GM23338 (cell line): ENCODE measurements at regions not wholly inside any gene's neighbourhood (a gene's known extent, or its start where the extent isn't known, plus 50 kb on each side); places are given as distances from the start of the nearest gene placed in this dataset.

ENCODE experiments used
- ATAC-seq: fragments of 200-7000 bp; cut with Tn5 transposase; 3 replicates; pipeline ENCODE4 v1.9.1; 2020
- DNase-seq: peaks from one replicate; pipeline ENCODE4 v3.0.0-alpha.2; 2015; ENCODE audit warnings: low spot score
- H2AFZ ChIP-seq: fragments of 200-600 bp; sonication (generic); 2 replicates; pipeline ENCODE4 v1.8.0; 2016; ENCODE audit warnings: antibody characterized with exemption, mild to moderate bottlenecking, moderate library complexity
- H3F3A ChIP-seq: fragments of 200-600 bp; sonication (generic); replicated peaks from 2 replicates; pipeline ENCODE4 v1.8.0; 2017; ENCODE audit warnings: antibody characterized with exemption, mixed run types, low read depth
- H3K27ac ChIP-seq: fragments of 200-600 bp; sonication (generic); 2 replicates; pipeline ENCODE4 v1.6.1; 2016; ENCODE audit warnings: low read depth
- H3K27me3 ChIP-seq: fragments of 200-600 bp; sonication (generic); 2 replicates; pipeline ENCODE4 v1.8.0; 2016; ENCODE audit warnings: mild to moderate bottlenecking, mixed run types, moderate library complexity; ENCODE audit not compliant: insufficient read depth
- H3K36me3 ChIP-seq: fragments of 200-600 bp; sonication (generic); 2 replicates; pipeline ENCODE4 v1.8.0; 2016; ENCODE audit warnings: mild to moderate bottlenecking; ENCODE audit not compliant: insufficient read depth
- H3K4me1 ChIP-seq: fragments of 200-600 bp; sonication (generic); 2 replicates; pipeline ENCODE4 v1.8.0; 2016; ENCODE audit warnings: mild to moderate bottlenecking, moderate library complexity; ENCODE audit not compliant: insufficient read depth
- H3K4me2 ChIP-seq: fragments of 200-600 bp; sonication (generic); 2 replicates; pipeline ENCODE4 v1.7.1; 2017; ENCODE audit warnings: mixed run types
- H3K4me3 ChIP-seq: fragments of 200-600 bp; sonication (generic); 2 replicates; pipeline ENCODE4 v1.6.1; 2016; ENCODE audit warnings: mixed run types
- H3K79me2 ChIP-seq: fragments of 200-600 bp; sonication (generic); replicated peaks from 2 replicates; pipeline ENCODE4 v1.8.0; 2017; ENCODE audit warnings: mild to moderate bottlenecking; ENCODE audit not compliant: insufficient read depth
- H3K9me2 ChIP-seq: fragments of 200-600 bp; sonication (generic); 2 replicates; pipeline ENCODE4 v1.8.0; 2017; ENCODE audit not compliant: insufficient read depth
- H4K20me1 ChIP-seq: fragments of 200-600 bp; sonication (generic); replicated peaks from 2 replicates; pipeline ENCODE4 v1.8.0; 2017; ENCODE audit warnings: mild to moderate bottlenecking; ENCODE audit not compliant: insufficient read depth
- H3K27ac Mint-ChIP-seq: 2 replicates; pipeline ENCODE4 v1.8.0; 2020; ENCODE audit warnings: inconsistent platforms, mild to moderate bottlenecking, moderate library complexity, mixed read lengths
- H3K27me3 Mint-ChIP-seq: 3 replicates; pipeline ENCODE4 v1.8.0; 2022; ENCODE audit warnings: low read depth, mild to moderate bottlenecking, moderate library complexity, mixed read lengths, inconsistent platforms; ENCODE audit not compliant: insufficient read depth, poor library complexity
- H3K36me3 Mint-ChIP-seq: 3 replicates; pipeline ENCODE4 v1.8.0; 2021; ENCODE audit warnings: low read depth, mild to moderate bottlenecking, inconsistent platforms, moderate library complexity, mixed read lengths
- H3K4me1 Mint-ChIP-seq: 3 replicates; pipeline ENCODE4 v1.8.0; 2020; ENCODE audit warnings: mild to moderate bottlenecking, inconsistent platforms, mixed read lengths
- H3K4me3 Mint-ChIP-seq: 3 replicates; pipeline ENCODE4 v1.8.0; 2021; ENCODE audit warnings: moderate library complexity, mild to moderate bottlenecking, inconsistent platforms, mixed read lengths
- H3K9me3 Mint-ChIP-seq: 3 replicates; pipeline ENCODE4 v1.8.0; 2020; ENCODE audit warnings: moderate library complexity, mild to moderate bottlenecking, inconsistent platforms, mixed read lengths
- CREB1 ChIP-seq: fragments of 250-450 bp; sonication (Bioruptor Pico); IDR thresholded peaks from 2 replicates; pipeline ENCODE4 v1.5.0; 2020; ENCODE audit warnings: low read depth, mild to moderate bottlenecking, moderate library complexity
- EZH2 ChIP-seq: fragments of 200-600 bp; sonication (generic); IDR thresholded peaks from one replicate; pipeline ENCODE4 v1.8.0; 2017; ENCODE audit warnings: antibody characterized with exemption, mild to moderate bottlenecking, low read depth; ENCODE audit not compliant: unreplicated experiment
- EZH2phosphoT487 ChIP-seq: fragments of 200-600 bp; sonication (generic); IDR thresholded peaks from one replicate; pipeline ENCODE4 v1.8.1; 2018; ENCODE audit warnings: antibody characterized with exemption; ENCODE audit not compliant: unreplicated experiment
- JUNB ChIP-seq: IDR thresholded peaks from one replicate; pipeline ENCODE4 v1.6.1; 2016; ENCODE audit warnings: antibody characterized with exemption; ENCODE audit not compliant: unreplicated experiment
- NANOG ChIP-seq: IDR thresholded peaks from 2 replicates; pipeline ENCODE4 v1.6.1; 2016; ENCODE audit warnings: antibody characterized with exemption, borderline replicate concordance
- POLR2AphosphoS5 ChIP-seq: IDR thresholded peaks from 2 replicates; pipeline ENCODE4 v1.6.1; 2016; ENCODE audit warnings: antibody characterized with exemption, low read depth
- STAT1 ChIP-seq: IDR thresholded peaks from one replicate; pipeline ENCODE4 v1.6.1; 2016; ENCODE audit warnings: antibody characterized with exemption; ENCODE audit not compliant: unreplicated experiment
- ZNF114 ChIP-seq: fragments of 250-450 bp; sonication (Bioruptor Pico); IDR thresholded peaks from 2 replicates; pipeline ENCODE4 v1.5.0; 2020; ENCODE audit warnings: mild to moderate bottlenecking, moderate library complexity
- TF ChIP-seq, protein P1 (sequence below): fragments of 250-450 bp; sonication (Bioruptor Pico); IDR thresholded peaks from 2 replicates; pipeline ENCODE4 v1.5.0; 2020; ENCODE audit warnings: mild to moderate bottlenecking, moderate library complexity
- TF ChIP-seq, protein P2 (sequence below): IDR thresholded peaks from one replicate; pipeline ENCODE4 v1.6.1; 2018; ENCODE audit warnings: antibody characterized with exemption; ENCODE audit not compliant: unreplicated experiment
- TF ChIP-seq, protein P3 (sequence below), 2 experiments: fragments of 200-600 bp in 1 of 2; sonication (generic) in 1 of 2; conservative IDR thresholded peaks; 2 replicates each; pipeline versions ENCODE4 v1.5.1 to v1.6.1; 2016 to 2017; ENCODE audit warnings: antibody characterized with exemption in 2 of 2, low read depth in 2 of 2, mild to moderate bottlenecking in 2 of 2, moderate library complexity in 1 of 2
- TF ChIP-seq, protein P4 (sequence below): IDR thresholded peaks from 2 replicates; pipeline ENCODE4 v1.6.1; 2016; ENCODE audit warnings: antibody characterized with exemption

DNA sequence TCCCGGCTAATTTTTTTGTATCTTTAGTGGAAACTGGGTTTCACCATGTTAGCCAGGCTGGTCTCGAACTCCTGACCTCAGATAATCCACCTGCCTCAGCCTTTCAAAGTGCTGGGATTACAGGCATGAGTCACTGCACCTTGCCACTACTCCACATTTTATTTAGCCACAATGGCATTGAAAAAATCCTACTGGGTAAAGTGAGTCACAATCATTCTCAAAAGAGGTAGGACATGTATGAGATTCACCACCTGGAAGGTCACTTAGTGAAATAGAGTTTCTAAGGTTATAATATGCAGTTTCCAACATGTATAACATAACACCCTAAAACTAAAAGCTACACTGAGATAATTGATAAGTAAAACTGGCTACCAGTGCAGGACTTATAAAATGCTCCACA, 159.2 kb downstream of the BTC start (continued):
- TF ChIP-seq EZH2 (no peak), ZNF114 (CRISPR knock-in tag) (no peak)
- TF ChIP-seq, protein P1, sequence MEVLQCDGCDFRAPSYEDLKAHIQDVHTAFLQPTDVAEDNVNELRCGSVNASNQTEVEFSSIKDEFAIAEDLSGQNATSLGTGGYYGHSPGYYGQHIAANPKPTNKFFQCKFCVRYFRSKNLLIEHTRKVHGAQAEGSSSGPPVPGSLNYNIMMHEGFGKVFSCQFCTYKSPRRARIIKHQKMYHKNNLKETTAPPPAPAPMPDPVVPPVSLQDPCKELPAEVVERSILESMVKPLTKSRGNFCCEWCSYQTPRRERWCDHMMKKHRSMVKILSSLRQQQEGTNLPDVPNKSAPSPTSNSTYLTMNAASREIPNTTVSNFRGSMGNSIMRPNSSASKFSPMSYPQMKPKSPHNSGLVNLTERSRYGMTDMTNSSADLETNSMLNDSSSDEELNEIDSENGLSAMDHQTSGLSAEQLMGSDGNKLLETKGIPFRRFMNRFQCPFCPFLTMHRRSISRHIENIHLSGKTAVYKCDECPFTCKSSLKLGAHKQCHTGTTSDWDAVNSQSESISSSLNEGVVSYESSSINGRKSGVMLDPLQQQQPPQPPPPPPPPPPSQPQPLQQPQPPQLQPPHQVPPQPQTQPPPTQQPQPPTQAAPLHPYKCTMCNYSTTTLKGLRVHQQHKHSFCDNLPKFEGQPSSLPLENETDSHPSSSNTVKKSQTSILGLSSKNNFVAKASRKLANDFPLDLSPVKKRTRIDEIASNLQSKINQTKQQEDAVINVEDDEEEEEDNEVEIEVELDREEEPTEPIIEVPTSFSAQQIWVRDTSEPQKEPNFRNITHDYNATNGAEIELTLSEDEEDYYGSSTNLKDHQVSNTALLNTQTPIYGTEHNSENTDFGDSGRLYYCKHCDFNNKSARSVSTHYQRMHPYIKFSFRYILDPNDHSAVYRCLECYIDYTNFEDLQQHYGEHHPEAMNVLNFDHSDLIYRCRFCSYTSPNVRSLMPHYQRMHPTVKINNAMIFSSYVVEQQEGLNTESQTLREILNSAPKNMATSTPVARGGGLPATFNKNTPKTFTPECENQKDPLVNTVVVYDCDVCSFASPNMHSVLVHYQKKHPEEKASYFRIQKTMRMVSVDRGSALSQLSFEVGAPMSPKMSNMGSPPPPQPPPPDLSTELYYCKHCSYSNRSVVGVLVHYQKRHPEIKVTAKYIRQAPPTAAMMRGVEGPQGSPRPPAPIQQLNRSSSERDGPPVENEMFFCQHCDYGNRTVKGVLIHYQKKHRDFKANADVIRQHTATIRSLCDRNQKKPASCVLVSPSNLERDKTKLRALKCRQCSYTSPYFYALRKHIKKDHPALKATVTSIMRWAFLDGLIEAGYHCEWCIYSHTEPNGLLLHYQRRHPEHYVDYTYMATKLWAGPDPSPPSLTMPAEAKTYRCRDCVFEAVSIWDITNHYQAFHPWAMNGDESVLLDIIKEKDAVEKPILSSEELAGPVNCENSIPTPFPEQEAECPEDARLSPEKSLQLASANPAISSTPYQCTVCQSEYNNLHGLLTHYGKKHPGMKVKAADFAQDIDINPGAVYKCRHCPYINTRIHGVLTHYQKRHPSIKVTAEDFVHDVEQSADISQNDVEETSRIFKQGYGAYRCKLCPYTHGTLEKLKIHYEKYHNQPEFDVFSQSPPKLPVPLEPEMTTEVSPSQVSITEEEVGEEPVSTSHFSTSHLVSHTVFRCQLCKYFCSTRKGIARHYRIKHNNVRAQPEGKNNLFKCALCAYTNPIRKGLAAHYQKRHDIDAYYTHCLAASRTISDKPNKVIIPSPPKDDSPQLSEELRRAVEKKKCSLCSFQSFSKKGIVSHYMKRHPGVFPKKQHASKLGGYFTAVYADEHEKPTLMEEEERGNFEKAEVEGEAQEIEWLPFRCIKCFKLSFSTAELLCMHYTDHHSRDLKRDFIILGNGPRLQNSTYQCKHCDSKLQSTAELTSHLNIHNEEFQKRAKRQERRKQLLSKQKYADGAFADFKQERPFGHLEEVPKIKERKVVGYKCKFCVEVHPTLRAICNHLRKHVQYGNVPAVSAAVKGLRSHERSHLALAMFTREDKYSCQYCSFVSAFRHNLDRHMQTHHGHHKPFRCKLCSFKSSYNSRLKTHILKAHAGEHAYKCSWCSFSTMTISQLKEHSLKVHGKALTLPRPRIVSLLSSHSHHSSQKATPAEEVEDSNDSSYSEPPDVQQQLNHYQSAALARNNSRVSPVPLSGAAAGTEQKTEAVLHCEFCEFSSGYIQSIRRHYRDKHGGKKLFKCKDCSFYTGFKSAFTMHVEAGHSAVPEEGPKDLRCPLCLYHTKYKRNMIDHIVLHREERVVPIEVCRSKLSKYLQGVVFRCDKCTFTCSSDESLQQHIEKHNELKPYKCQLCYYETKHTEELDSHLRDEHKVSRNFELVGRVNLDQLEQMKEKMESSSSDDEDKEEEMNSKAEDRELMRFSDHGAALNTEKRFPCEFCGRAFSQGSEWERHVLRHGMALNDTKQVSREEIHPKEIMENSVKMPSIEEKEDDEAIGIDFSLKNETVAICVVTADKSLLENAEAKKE (CRISPR knock-in tag): no peak

DNA sequence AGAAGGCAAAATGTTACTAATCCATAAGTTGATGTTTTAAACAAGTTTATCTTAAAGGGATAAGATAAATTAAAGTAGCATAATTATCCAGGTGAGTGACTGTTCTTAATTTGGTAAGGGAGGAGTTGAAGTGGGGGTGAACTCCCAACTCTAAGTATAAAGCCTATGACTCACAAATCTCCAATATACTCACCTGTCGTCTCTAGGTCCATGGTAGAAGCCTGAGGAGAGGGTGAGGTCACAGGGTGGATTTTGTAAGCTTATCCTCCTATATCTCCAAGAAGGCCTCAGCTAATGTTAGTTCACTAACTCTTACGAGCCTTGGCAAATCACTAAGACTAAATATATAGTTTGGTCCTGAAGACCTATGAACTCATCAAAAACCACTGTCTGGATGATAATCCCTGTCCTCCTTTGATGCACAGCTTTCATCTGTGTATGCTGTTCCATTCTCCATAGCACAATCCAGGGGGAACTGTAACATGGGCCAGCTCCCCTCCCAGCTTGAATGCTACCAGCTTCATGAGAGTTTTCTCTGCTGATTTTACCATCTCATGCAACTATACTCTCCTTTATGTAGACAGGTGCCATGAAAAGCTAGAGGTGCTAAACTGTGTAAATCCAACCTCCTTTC, 158.7 kb downstream of the BTC start:
- H3K4me2 ChIP-seq: no peak overlapping the region
- DNase-seq: no peak
- TF ChIP-seq, protein P2, sequence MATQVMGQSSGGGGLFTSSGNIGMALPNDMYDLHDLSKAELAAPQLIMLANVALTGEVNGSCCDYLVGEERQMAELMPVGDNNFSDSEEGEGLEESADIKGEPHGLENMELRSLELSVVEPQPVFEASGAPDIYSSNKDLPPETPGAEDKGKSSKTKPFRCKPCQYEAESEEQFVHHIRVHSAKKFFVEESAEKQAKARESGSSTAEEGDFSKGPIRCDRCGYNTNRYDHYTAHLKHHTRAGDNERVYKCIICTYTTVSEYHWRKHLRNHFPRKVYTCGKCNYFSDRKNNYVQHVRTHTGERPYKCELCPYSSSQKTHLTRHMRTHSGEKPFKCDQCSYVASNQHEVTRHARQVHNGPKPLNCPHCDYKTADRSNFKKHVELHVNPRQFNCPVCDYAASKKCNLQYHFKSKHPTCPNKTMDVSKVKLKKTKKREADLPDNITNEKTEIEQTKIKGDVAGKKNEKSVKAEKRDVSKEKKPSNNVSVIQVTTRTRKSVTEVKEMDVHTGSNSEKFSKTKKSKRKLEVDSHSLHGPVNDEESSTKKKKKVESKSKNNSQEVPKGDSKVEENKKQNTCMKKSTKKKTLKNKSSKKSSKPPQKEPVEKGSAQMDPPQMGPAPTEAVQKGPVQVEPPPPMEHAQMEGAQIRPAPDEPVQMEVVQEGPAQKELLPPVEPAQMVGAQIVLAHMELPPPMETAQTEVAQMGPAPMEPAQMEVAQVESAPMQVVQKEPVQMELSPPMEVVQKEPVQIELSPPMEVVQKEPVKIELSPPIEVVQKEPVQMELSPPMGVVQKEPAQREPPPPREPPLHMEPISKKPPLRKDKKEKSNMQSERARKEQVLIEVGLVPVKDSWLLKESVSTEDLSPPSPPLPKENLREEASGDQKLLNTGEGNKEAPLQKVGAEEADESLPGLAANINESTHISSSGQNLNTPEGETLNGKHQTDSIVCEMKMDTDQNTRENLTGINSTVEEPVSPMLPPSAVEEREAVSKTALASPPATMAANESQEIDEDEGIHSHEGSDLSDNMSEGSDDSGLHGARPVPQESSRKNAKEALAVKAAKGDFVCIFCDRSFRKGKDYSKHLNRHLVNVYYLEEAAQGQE: no peak
- TF ChIP-seq ZNF114 (CRISPR knock-in tag) (no peak), STAT1 (no peak), NANOG (no peak), JUNB (no peak), EZH2phosphoT487 (no peak), CREB1 (CRISPR knock-in tag) (no peak), POLR2AphosphoS5 (no peak), EZH2 (no peak)
- TF ChIP-seq, protein P3, sequence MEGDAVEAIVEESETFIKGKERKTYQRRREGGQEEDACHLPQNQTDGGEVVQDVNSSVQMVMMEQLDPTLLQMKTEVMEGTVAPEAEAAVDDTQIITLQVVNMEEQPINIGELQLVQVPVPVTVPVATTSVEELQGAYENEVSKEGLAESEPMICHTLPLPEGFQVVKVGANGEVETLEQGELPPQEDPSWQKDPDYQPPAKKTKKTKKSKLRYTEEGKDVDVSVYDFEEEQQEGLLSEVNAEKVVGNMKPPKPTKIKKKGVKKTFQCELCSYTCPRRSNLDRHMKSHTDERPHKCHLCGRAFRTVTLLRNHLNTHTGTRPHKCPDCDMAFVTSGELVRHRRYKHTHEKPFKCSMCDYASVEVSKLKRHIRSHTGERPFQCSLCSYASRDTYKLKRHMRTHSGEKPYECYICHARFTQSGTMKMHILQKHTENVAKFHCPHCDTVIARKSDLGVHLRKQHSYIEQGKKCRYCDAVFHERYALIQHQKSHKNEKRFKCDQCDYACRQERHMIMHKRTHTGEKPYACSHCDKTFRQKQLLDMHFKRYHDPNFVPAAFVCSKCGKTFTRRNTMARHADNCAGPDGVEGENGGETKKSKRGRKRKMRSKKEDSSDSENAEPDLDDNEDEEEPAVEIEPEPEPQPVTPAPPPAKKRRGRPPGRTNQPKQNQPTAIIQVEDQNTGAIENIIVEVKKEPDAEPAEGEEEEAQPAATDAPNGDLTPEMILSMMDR (conservative IDR thresholded peaks at IDR 0.05; ENCODE audit: low read depth in 2 of 2): no peak
- TF ChIP-seq, protein P4, sequence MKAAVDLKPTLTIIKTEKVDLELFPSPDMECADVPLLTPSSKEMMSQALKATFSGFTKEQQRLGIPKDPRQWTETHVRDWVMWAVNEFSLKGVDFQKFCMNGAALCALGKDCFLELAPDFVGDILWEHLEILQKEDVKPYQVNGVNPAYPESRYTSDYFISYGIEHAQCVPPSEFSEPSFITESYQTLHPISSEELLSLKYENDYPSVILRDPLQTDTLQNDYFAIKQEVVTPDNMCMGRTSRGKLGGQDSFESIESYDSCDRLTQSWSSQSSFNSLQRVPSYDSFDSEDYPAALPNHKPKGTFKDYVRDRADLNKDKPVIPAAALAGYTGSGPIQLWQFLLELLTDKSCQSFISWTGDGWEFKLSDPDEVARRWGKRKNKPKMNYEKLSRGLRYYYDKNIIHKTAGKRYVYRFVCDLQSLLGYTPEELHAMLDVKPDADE: no peak

More for the DNA sequence above, 158.7 kb downstream of the BTC start:
- Mint-ChIP-seq H3K9me3 (no peaks in the 10 kb centered on the region), H3K4me3 (no peak overlapping the region), H3K4me1 (peaks cover 2% of the 10 kb centered on the region; the same call in 1 of the 3 replicates), H3K36me3 (no peaks in the 10 kb centered on the region), H3K27me3 (no peaks in the 10 kb centered on the region), H3K27ac (no peak overlapping the region)
- Histone ChIP-seq H3K36me3 (no peaks in the 10 kb centered on the region), H3F3A (no peaks in the 10 kb centered on the region), H3K4me1 (no peaks in the 10 kb centered on the region), H2AFZ (no peak overlapping the region), H3K79me2 (no peaks in the 10 kb centered on the region), H3K9me2 (no peaks in the 10 kb centered on the region), H4K20me1 (no peaks in the 10 kb centered on the region), H3K27ac (no peak overlapping the region), H3K27me3 (no peaks in the 10 kb centered on the region), H3K4me3 (no peak overlapping the region)
- no peak for ATAC-seq
